ENCODE measurements at regions not wholly inside any gene's neighbourhood (a gene's known extent, or its start where the extent isn't known, plus 50 kb on each side); places are given as distances from the start of the nearest gene placed in this dataset.

DNA sequence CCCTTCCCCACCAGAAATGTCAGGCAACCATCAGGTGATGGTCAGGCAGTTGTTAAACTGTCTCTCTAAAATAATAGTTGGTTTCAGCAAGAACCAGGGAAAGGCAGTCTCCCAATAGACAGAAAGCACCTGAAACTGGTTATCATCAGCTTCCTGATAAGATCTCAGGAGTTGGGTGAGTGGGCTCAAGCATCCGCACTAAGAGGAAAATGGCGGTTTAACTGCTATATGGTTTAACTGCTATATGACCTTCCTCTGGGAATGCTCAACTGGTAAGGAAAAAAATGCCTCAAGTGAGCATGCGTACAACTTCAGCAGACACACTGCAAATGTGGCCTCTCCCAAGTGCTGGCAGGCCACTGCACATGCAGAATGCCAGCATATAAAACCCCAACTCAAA, 240.8 kb upstream of the CMC1 start:
- peaks cover 0 to 10% (median 5%) of the 10 kb centered on the region in 3 donors for H3K9me3 ChIP-seq (ENCODE audit: control insufficient read depth in 2 of 3, insufficient read depth in 1 of 3, low read length in 3 of 3)
- H3K4me1 ChIP-seq (ENCODE audit: control insufficient read depth in 2 of 3, insufficient read depth in 2 of 3, low read depth in 1 of 3, low read length in 3 of 3) = no peaks in the 10 kb centered on the region
- H3K36me3 ChIP-seq (ENCODE audit: control insufficient read depth in 2 of 3, insufficient read depth in 3 of 3, low read length in 3 of 3) = no peaks in the 10 kb centered on the region
- no peaks in the 10 kb centered on the region for H3K27me3 ChIP-seq (ENCODE audit: control insufficient read depth, insufficient read depth, low read length)
- no peak overlapping the region for H3K9ac ChIP-seq (ENCODE audit: low read length in 3 of 3)
- intact Hi-C loops (cut with DNase I) = no loop called here
- no peak overlapping the region for H3K4me3 ChIP-seq (ENCODE audit: low read length in 3 of 3)
- FAIRE-seq = no peak
- DNase-seq = no peak
- H3K27ac ChIP-seq (ENCODE audit: low read depth in 2 of 2, low read length in 2 of 2) = no peak overlapping the region
- TF ChIP-seq, protein P1, sequence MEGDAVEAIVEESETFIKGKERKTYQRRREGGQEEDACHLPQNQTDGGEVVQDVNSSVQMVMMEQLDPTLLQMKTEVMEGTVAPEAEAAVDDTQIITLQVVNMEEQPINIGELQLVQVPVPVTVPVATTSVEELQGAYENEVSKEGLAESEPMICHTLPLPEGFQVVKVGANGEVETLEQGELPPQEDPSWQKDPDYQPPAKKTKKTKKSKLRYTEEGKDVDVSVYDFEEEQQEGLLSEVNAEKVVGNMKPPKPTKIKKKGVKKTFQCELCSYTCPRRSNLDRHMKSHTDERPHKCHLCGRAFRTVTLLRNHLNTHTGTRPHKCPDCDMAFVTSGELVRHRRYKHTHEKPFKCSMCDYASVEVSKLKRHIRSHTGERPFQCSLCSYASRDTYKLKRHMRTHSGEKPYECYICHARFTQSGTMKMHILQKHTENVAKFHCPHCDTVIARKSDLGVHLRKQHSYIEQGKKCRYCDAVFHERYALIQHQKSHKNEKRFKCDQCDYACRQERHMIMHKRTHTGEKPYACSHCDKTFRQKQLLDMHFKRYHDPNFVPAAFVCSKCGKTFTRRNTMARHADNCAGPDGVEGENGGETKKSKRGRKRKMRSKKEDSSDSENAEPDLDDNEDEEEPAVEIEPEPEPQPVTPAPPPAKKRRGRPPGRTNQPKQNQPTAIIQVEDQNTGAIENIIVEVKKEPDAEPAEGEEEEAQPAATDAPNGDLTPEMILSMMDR (IDR thresholded peaks at IDR 0.05; ENCODE audit: borderline replicate concordance, extremely low read depth, insufficient read depth) = no peak

- Histone ChIP-seq H3K27ac (ENCODE audit: low read depth in 2 of 2, low read length in 2 of 2) (no peak overlapping the region), H3K36me3 (ENCODE audit: control insufficient read depth in 2 of 3, insufficient read depth in 3 of 3, low read length in 3 of 3) (no peaks in the 10 kb centered on the region), H3K9ac (ENCODE audit: low read length in 3 of 3) (no peak overlapping the region), H3K4me1 (ENCODE audit: control insufficient read depth in 2 of 3, insufficient read depth in 2 of 3, low read depth in 1 of 3, low read length in 3 of 3) (no peaks in the 10 kb centered on the region), H3K27me3 (ENCODE audit: control insufficient read depth, insufficient read depth, low read length) (no peaks in the 10 kb centered on the region), H3K4me3 (ENCODE audit: low read length in 3 of 3) (no peak overlapping the region), H3K9me3 (ENCODE audit: control insufficient read depth in 2 of 3, insufficient read depth in 1 of 3, low read length in 3 of 3) (peaks cover 0 to 3% (median 2%) of the 10 kb centered on the region in 3 donors)
- TF ChIP-seq, protein P1 (IDR thresholded peaks at IDR 0.05; ENCODE audit: borderline replicate concordance, extremely low read depth, insufficient read depth) = no peak
- FAIRE-seq = no peak
- DNase-seq = no peak
- intact Hi-C loops (cut with DNase I) = no loop called here
Observed at GRCh38 chr3:28008235-28008634, 233.2 kb upstream of the CMC1 start.

DNA sequence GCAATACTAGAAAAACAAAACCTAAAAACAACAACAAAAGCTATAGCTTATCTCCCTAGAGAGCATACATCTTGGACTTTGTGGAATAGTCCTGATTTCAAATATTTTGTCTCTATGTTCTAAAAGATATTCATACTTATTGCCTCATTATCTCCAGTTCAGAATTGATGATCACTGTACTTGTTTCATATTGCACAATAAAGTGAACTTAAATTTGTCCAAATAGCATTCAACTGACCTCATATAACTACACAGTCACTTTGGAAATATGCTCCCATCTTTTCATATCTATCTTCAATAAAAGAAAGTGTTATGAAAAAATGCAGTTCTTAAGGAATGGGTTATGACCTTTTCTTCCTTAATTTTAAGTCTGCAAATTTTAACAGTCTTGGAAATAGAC, 228.6 kb upstream of the CMC1 start:
- DNase-seq (no peak), FAIRE-seq (no peak)
- Histone ChIP-seq H3K4me1 (ENCODE audit: control insufficient read depth in 2 of 3, insufficient read depth in 2 of 3, low read depth in 1 of 3, low read length in 3 of 3) (no peaks in the 10 kb centered on the region), H3K27ac (ENCODE audit: low read depth in 2 of 2, low read length in 2 of 2) (no peak overlapping the region), H3K9ac (ENCODE audit: low read length in 3 of 3) (no peak overlapping the region), H3K4me3 (ENCODE audit: low read length in 3 of 3) (no peak overlapping the region), H3K9me3 (ENCODE audit: control insufficient read depth in 2 of 3, insufficient read depth in 1 of 3, low read length in 3 of 3) (no peaks in the 10 kb centered on the region), H3K27me3 (ENCODE audit: control insufficient read depth, insufficient read depth, low read length) (no peaks in the 10 kb centered on the region), H3K36me3 (ENCODE audit: control insufficient read depth in 2 of 3, insufficient read depth in 3 of 3, low read length in 3 of 3) (no peaks in the 10 kb centered on the region)
- TF ChIP-seq, protein P1 (IDR thresholded peaks at IDR 0.05; ENCODE audit: borderline replicate concordance, extremely low read depth, insufficient read depth) = no peak
- intact Hi-C loops (cut with DNase I) = no loop called here

DNA sequence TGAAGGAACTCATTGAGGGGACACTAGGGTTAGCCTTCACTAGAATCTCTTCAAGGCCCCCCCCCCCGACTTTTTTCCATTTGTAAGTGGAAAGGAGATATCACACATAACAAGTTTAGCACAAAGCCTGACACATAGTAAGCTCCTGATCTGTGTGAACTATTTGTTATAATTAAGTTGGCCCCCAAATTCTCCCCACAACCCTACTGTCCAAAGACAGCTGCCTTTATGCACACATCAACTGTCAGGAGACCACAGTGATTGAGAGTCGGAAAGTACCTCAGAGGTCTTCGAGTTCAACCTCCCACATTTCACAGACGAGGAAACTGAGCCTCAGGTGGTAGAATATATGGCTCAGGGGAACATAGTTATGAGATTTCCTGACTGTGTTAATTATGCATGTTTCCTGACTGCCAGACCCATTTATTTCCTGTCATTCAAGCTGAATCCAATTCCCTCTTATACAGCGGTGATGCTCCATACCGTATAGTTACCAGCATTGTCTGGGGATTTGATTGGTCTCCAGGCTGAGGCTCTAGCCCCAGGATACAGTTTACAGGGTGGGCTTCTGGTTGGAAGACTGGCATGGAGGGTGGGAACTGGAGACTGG, 227.4 kb upstream of the CMC1 start:
- FAIRE-seq (no peak), DNase-seq (no peak)
- no peaks in the 10 kb centered on the region for H3K9me3 ChIP-seq (ENCODE audit: control insufficient read depth in 2 of 3, insufficient read depth in 1 of 3, low read length in 3 of 3)
- no peaks in the 10 kb centered on the region for H3K36me3 ChIP-seq (ENCODE audit: control insufficient read depth in 2 of 3, insufficient read depth in 3 of 3, low read length in 3 of 3)
- TF ChIP-seq, protein P1 (IDR thresholded peaks at IDR 0.05; ENCODE audit: borderline replicate concordance, extremely low read depth, insufficient read depth) = no peak
- no peak overlapping the region for H3K9ac ChIP-seq (ENCODE audit: low read length in 3 of 3)
- no peaks in the 10 kb centered on the region for H3K4me1 ChIP-seq (ENCODE audit: control insufficient read depth in 2 of 3, insufficient read depth in 2 of 3, low read depth in 1 of 3, low read length in 3 of 3)
- H3K27me3 ChIP-seq (ENCODE audit: control insufficient read depth, insufficient read depth, low read length) = no peaks in the 10 kb centered on the region
- intact Hi-C loops (cut with DNase I) = no loop called here
- no peak overlapping the region for H3K4me3 ChIP-seq (ENCODE audit: low read length in 3 of 3)
- no peak overlapping the region for H3K27ac ChIP-seq (ENCODE audit: low read depth in 2 of 2, low read length in 2 of 2)
